Naive thymus-derived CD4-positive, alpha-beta T cell (primary cell): ENCODE measurements at regions not wholly inside any gene's neighbourhood (a gene's known extent, or its start where the extent isn't known, plus 50 kb on each side); places are given as distances from the start of the nearest gene placed in this dataset.
"Not testable (repeated sequence)": the region's sequence is repeated elsewhere in the genome, so short reads cannot be mapped to it uniquely, and the experiment has no call there.

Experiments used
- ATAC-seq: fragments of 150-1000 bp; cut with Tn5 transposase; 2 replicates; pipeline ENCODE4 v1.10.0; 2021; ENCODE audit warnings: mild to moderate bottlenecking, moderate library complexity
- CTCF ChIA-PET: fragments of 350-600 bp; sonication (Branson Sonifier 250); formaldehyde crosslinking; loops from one replicate; lab custom pipeline; 2021; ENCODE audit warnings: antibody characterized with exemption; lab: Charles Lee
- POLR2A ChIA-PET: fragments of 350-600 bp; sonication (Branson Sonifier 250); formaldehyde crosslinking; loops from one replicate; lab custom pipeline; 2021; ENCODE audit warnings: antibody characterized with exemption, inconsistent platforms; lab: Charles Lee
- DNase-seq, 9 donors: peaks; one replicate each; pipeline versions ENCODE4 v3.0.0 to v3.0.0-alpha.2; 2020 to 2022; ENCODE audit warnings: mixed read lengths in 1 of 9
- H3K27ac ChIP-seq: one replicate; pipeline ENCODE4 v1.7.0; 2013; ENCODE audit warnings: mild to moderate bottlenecking, low read depth, low read length, moderate library complexity
- H3K27me3 ChIP-seq, 2 donors: one replicate each; pipeline ENCODE4 v1.7.0; 2013; ENCODE audit warnings: low read length in 2 of 2, mild to moderate bottlenecking in 2 of 2, moderate library complexity in 2 of 2; ENCODE audit not compliant: control insufficient read depth in 2 of 2, insufficient read depth in 2 of 2
- H3K36me3 ChIP-seq, 3 experiments: 1 replicate in 2 of 3; 2 replicates in 1 of 3; pipeline ENCODE4 v1.7.0; 2013; ENCODE audit warnings: low read length in 3 of 3, mild to moderate bottlenecking in 3 of 3, moderate library complexity in 1 of 3; ENCODE audit not compliant: insufficient read depth in 3 of 3, control insufficient read depth in 2 of 3
- H3K4me1 ChIP-seq, 2 donors: one replicate each; pipeline ENCODE4 v1.7.0; 2013; ENCODE audit warnings: low read length in 2 of 2, mild to moderate bottlenecking in 2 of 2, moderate library complexity in 1 of 2; ENCODE audit not compliant: control insufficient read depth in 2 of 2, insufficient read depth in 2 of 2
- H3K4me3 ChIP-seq: 2 replicates; pipeline ENCODE4 v1.7.0; 2013; ENCODE audit warnings: mild to moderate bottlenecking, low read length
- H3K9me3 ChIP-seq, 3 experiments: 1 replicate in 2 of 3; 2 replicates in 1 of 3; pipeline ENCODE4 v1.7.0; 2013; ENCODE audit warnings: low read length in 3 of 3; ENCODE audit not compliant: control insufficient read depth in 2 of 3
- H3K27ac Mint-ChIP-seq, 9 donors: one replicate each; pipeline ENCODE4 v1.8.0; 2020 to 2022; ENCODE audit warnings: mixed read lengths in 9 of 9, mild to moderate bottlenecking in 8 of 9, moderate library complexity in 5 of 9, inconsistent platforms in 2 of 9
- H3K27me3 Mint-ChIP-seq, 5 donors: one replicate each; pipeline ENCODE4 v1.8.0; 2021 to 2022; ENCODE audit warnings: mixed read lengths in 5 of 5, mild to moderate bottlenecking in 1 of 5
- H3K36me3 Mint-ChIP-seq, 5 donors: one replicate each; pipeline ENCODE4 v1.8.0; 2020 to 2022; ENCODE audit warnings: mixed read lengths in 5 of 5, mild to moderate bottlenecking in 3 of 5, inconsistent platforms in 1 of 5
- H3K4me1 Mint-ChIP-seq, 7 donors: one replicate each; pipeline ENCODE4 v1.8.0; 2020 to 2022; ENCODE audit warnings: mixed read lengths in 7 of 7, mild to moderate bottlenecking in 3 of 7, inconsistent platforms in 1 of 7
- H3K4me3 Mint-ChIP-seq, 10 donors: one replicate each; pipeline ENCODE4 v1.8.0; 2020 to 2022; ENCODE audit warnings: mild to moderate bottlenecking in 10 of 10, mixed read lengths in 10 of 10, moderate library complexity in 6 of 10, inconsistent platforms in 2 of 10
- H3K9me3 Mint-ChIP-seq, 11 donors: one replicate each; pipeline ENCODE4 v1.8.0; 2020 to 2022; ENCODE audit warnings: mixed read lengths in 11 of 11, mild to moderate bottlenecking in 4 of 11, inconsistent platforms in 1 of 11, moderate library complexity in 1 of 11
- intact Hi-C, 2 donors: fragments of 100-400 bp; cut with micrococcal nuclease; formaldehyde crosslinking; loops; one replicate each; pipeline ENCODE4 v1.15.1; 2023

- Histone ChIP-seq H3K27me3 (peaks cover 0 to 4% of the 10 kb centered on the region in 2 donors), H3K4me3 (no peak overlapping the region), H3K27ac (no peak overlapping the region), H3K4me1 (no peaks in the 10 kb centered on the region), H3K36me3 (no peaks in the 10 kb centered on the region), H3K9me3 (no peaks in the 10 kb centered on the region)
- intact Hi-C loops, result no loop called here
- DNase-seq (no peak), ATAC-seq (no peak)
- Mint-ChIP-seq H3K27me3 (peaks cover 8 to 12% (median 9%) of the 10 kb centered on the region in 5 donors), H3K4me1 (peaks cover 0 to 6% (median 0%) of the 10 kb centered on the region in 7 donors), H3K36me3 (no peaks in the 10 kb centered on the region), H3K27ac (no peak overlapping the region), H3K9me3 (no peaks in the 10 kb centered on the region), H3K4me3 (no peak overlapping the region)
- POLR2A ChIA-PET, result no interaction called here
- CTCF ChIA-PET, result no interaction called here
Observed at GRCh38 chr1:201732351-201732750, 96.6 kb upstream of the IPO9 start.

- ATAC-seq, CTCF ChIA-PET, H3K27me3 ChIP-seq, H3K4me3 ChIP-seq, H3K9me3 ChIP-seq, H3K36me3 Mint-ChIP-seq, POLR2A ChIA-PET, H3K4me3 Mint-ChIP-seq, H3K4me1 ChIP-seq, DNase-seq, H3K27ac ChIP-seq, H3K9me3 Mint-ChIP-seq, intact Hi-C loops, H3K36me3 ChIP-seq: not testable (repeated sequence)
- H3K27me3 Mint-ChIP-seq, result peaks cover 4 to 27% (median 9%) of the 10 kb centered on the region in 5 donors
- peak overlapping the region in 1 of 9 donors; percentile 70 for H3K27ac Mint-ChIP-seq
- H3K4me1 Mint-ChIP-seq, result peaks cover 0 to 12% (median 9%) of the 10 kb centered on the region in 7 donors
Observed at GRCh38 chr1:201734221-201734620, 94.7 kb upstream of the IPO9 start.

- H3K36me3 Mint-ChIP-seq, result no peaks in the 10 kb centered on the region
- peaks cover 0 to 8% of the 10 kb centered on the region in 2 donors for H3K27me3 ChIP-seq
- intact Hi-C loops, result no loop called here
- H3K27me3 Mint-ChIP-seq, result peaks cover 4 to 33% (median 9%) of the 10 kb centered on the region in 5 donors
- H3K27ac ChIP-seq, result no peak overlapping the region
- no peak overlapping the region for H3K27ac Mint-ChIP-seq
- peaks cover 0 to 16% (median 12%) of the 10 kb centered on the region in 7 donors for H3K4me1 Mint-ChIP-seq
- H3K4me1 ChIP-seq, result no peaks in the 10 kb centered on the region
- H3K4me3 Mint-ChIP-seq, result no peak overlapping the region
- peaks cover 0 to 2% (median 0%) of the 10 kb centered on the region in 3 experiments for H3K36me3 ChIP-seq
- DNase-seq, result no peak
- no peak for ATAC-seq
- ChIA-PET POLR2A (no interaction called here), CTCF (no interaction called here)
- no peaks in the 10 kb centered on the region for H3K9me3 Mint-ChIP-seq
- H3K4me3 ChIP-seq, result no peak overlapping the region
- no peaks in the 10 kb centered on the region for H3K9me3 ChIP-seq
Observed at GRCh38 chr1:201734786-201735185, 94.2 kb upstream of the IPO9 start.

GRCh38 chr1:201736707-201737320, 92.1 kb upstream of the IPO9 start:
- no peaks in the 10 kb centered on the region for H3K36me3 Mint-ChIP-seq
- H3K4me3 Mint-ChIP-seq, result peak overlapping the region in 1 of 10 donors; percentile 70
- H3K4me1 ChIP-seq, result no peaks in the 10 kb centered on the region
- no peak for ATAC-seq
- no peaks in the 10 kb centered on the region for H3K9me3 Mint-ChIP-seq
- H3K36me3 ChIP-seq, result peaks cover 0 to 7% (median 0%) of the 10 kb centered on the region in 3 experiments
- no peak for DNase-seq
- H3K4me3 ChIP-seq, result no peak overlapping the region
- POLR2A ChIA-PET, result no interaction called here
- H3K27me3 Mint-ChIP-seq, result peaks cover 2 to 52% (median 4%) of the 10 kb centered on the region in 5 donors
- peaks cover 0 to 8% of the 10 kb centered on the region in 2 donors for H3K27me3 ChIP-seq
- peaks cover 5 to 30% (median 19%) of the 10 kb centered on the region in 7 donors for H3K4me1 Mint-ChIP-seq
- H3K27ac ChIP-seq, result no peak overlapping the region
- H3K9me3 ChIP-seq, result no peaks in the 10 kb centered on the region
- H3K27ac Mint-ChIP-seq, result peak overlapping the region in 1 of 9 donors; percentile 24
- intact Hi-C loops, result no loop called here
- CTCF ChIA-PET, result no interaction called here

- ChIA-PET POLR2A (no interaction called here), CTCF (no interaction called here)
- Mint-ChIP-seq H3K27ac (peak overlapping the region in 1 of 9 donors; percentile 33), H3K36me3 (no peaks in the 10 kb centered on the region), H3K9me3 (peaks cover 0 to 2% (median 0%) of the 10 kb centered on the region in 11 donors), H3K27me3 (peaks cover 0 to 55% (median 4%) of the 10 kb centered on the region in 5 donors), H3K4me1 (peaks cover 5 to 30% (median 19%) of the 10 kb centered on the region in 7 donors), H3K4me3 (peak overlapping the region in 7 of 10 donors; percentile 12 to 79 (median 52))
- Histone ChIP-seq H3K36me3 (peaks cover 0 to 7% (median 0%) of the 10 kb centered on the region in 3 experiments), H3K27me3 (peaks cover 0 to 8% of the 10 kb centered on the region in 2 donors), H3K27ac (no peak overlapping the region), H3K4me3 (no peak overlapping the region), H3K9me3 (no peaks in the 10 kb centered on the region), H3K4me1 (no peaks in the 10 kb centered on the region)
- DNase-seq (no peak), ATAC-seq (no peak)
- intact Hi-C loops, result no loop called here
Observed at GRCh38 chr1:201737352-201738060, 91.5 kb upstream of the IPO9 start.

- peaks cover 5 to 31% (median 18%) of the 10 kb centered on the region in 7 donors for H3K4me1 Mint-ChIP-seq
- H3K9me3 Mint-ChIP-seq, result peaks cover 0 to 2% (median 0%) of the 10 kb centered on the region in 11 donors
- Histone ChIP-seq H3K27me3 (peaks cover 0 to 8% of the 10 kb centered on the region in 2 donors), H3K4me1 (no peaks in the 10 kb centered on the region), H3K4me3 (peak overlapping the region; percentile 48), H3K36me3 (peaks cover 0 to 7% (median 0%) of the 10 kb centered on the region in 3 experiments), H3K27ac (no peak overlapping the region), H3K9me3 (no peaks in the 10 kb centered on the region)
- CTCF ChIA-PET, result no interaction called here
- DNase-seq (no peak), ATAC-seq (no peak)
- intact Hi-C loops, result no loop called here
- no peaks in the 10 kb centered on the region for H3K36me3 Mint-ChIP-seq
- POLR2A ChIA-PET, result no interaction called here
- H3K27ac Mint-ChIP-seq, result peak overlapping the region in 3 of 9 donors; percentile 36 to 56 (median 53)
- peaks cover 0 to 65% (median 0%) of the 10 kb centered on the region in 5 donors for H3K27me3 Mint-ChIP-seq
- peak overlapping the region; percentile 25 to 97 (median 91) for H3K4me3 Mint-ChIP-seq
Observed at GRCh38 chr1:201739080-201739479, 89.9 kb upstream of the IPO9 start.
